Nephron progenitor cell (in vitro differentiated cells): ENCODE measurements at regions not wholly inside any gene's neighbourhood (a gene's known extent, or its start where the extent isn't known, plus 50 kb on each side); places are given as distances from the start of the nearest gene placed in this dataset.

Source experiments
- DNase-seq: peaks from one replicate; pipeline ENCODE4 v3.0.0; 2021
- H3K27ac Mint-ChIP-seq: 2 replicates; pipeline ENCODE4 v1.8.0; 2021; ENCODE audit warnings: mild to moderate bottlenecking, moderate library complexity, mixed read lengths
- H3K27me3 Mint-ChIP-seq: 2 replicates; pipeline ENCODE4 v1.8.0; 2021; ENCODE audit warnings: mild to moderate bottlenecking, low read depth, mixed read lengths; ENCODE audit not compliant: poor library complexity
- H3K36me3 Mint-ChIP-seq: 2 replicates; pipeline ENCODE4 v1.8.0; 2021; ENCODE audit warnings: low read depth, mixed read lengths
- H3K4me1 Mint-ChIP-seq: 2 replicates; pipeline ENCODE4 v1.8.0; 2021; ENCODE audit warnings: mixed read lengths
- H3K4me3 Mint-ChIP-seq: 2 replicates; pipeline ENCODE4 v1.8.0; 2021; ENCODE audit warnings: mild to moderate bottlenecking, moderate library complexity, mixed read lengths
- H3K9me3 Mint-ChIP-seq: 2 replicates; pipeline ENCODE4 v1.8.0; 2021; ENCODE audit warnings: mild to moderate bottlenecking, moderate library complexity, mixed read lengths
- CTCF ChIP-seq: fragments of 200-600 bp; sonication (generic); IDR thresholded peaks from 2 replicates; pipeline ENCODE4 v1.5.0; 2021; ENCODE audit warnings: antibody characterized with exemption

- no peak for DNase-seq
- Mint-ChIP-seq H3K27ac (no peak overlapping the region), H3K4me3 (no peak overlapping the region), H3K27me3 (peaks cover 5% of the 10 kb centered on the region), H3K9me3 (peaks cover 17% of the 10 kb centered on the region), H3K4me1 (no peaks in the 10 kb centered on the region), H3K36me3 (no peaks in the 10 kb centered on the region)
- no peak for TF ChIP-seq CTCF
Observed at GRCh38 chr13:103394618-103395017, 328.4 kb upstream of the SLC10A2 start.

GRCh38 chr13:103391936-103392335, 325.7 kb upstream of the SLC10A2 start:
- Mint-ChIP-seq H3K9me3 (no peaks in the 10 kb centered on the region), H3K36me3 (no peaks in the 10 kb centered on the region), H3K27me3 (peaks cover 5% of the 10 kb centered on the region), H3K27ac (no peak overlapping the region), H3K4me3 (no peak overlapping the region), H3K4me1 (no peaks in the 10 kb centered on the region)
- no peak for TF ChIP-seq CTCF
- DNase-seq = no peak

- no peak overlapping the region for H3K27ac Mint-ChIP-seq
- no peak for TF ChIP-seq CTCF
- H3K4me3 Mint-ChIP-seq = no peak overlapping the region
- no peak for DNase-seq
- no peaks in the 10 kb centered on the region for H3K4me1 Mint-ChIP-seq
- no peaks in the 10 kb centered on the region for H3K36me3 Mint-ChIP-seq
- no peaks in the 10 kb centered on the region for H3K9me3 Mint-ChIP-seq
- H3K27me3 Mint-ChIP-seq = peaks cover 5% of the 10 kb centered on the region
Observed at GRCh38 chr13:103388839-103389238, 322.6 kb upstream of the SLC10A2 start.

- DNase-seq = no peak
- TF ChIP-seq CTCF = no peak
- Mint-ChIP-seq H3K4me3 (no peak overlapping the region), H3K4me1 (no peaks in the 10 kb centered on the region), H3K9me3 (peaks cover 19% of the 10 kb centered on the region), H3K27me3 (no peaks in the 10 kb centered on the region), H3K27ac (peak overlapping the region; percentile 53), H3K36me3 (peaks cover 6% of the 10 kb centered on the region)
Observed at GRCh38 chr13:103386341-103386740, 320.1 kb upstream of the SLC10A2 start.

- Mint-ChIP-seq H3K27me3 (peaks cover 7% of the 10 kb centered on the region), H3K9me3 (peaks cover 9% of the 10 kb centered on the region), H3K36me3 (no peaks in the 10 kb centered on the region), H3K4me1 (no peaks in the 10 kb centered on the region), H3K27ac (no peak overlapping the region), H3K4me3 (no peak overlapping the region)
- no peak for TF ChIP-seq CTCF
- no peak for DNase-seq
Observed at GRCh38 chr13:103373916-103374315, 307.7 kb upstream of the SLC10A2 start.

- Mint-ChIP-seq H3K4me3 (no peak overlapping the region), H3K36me3 (no peaks in the 10 kb centered on the region), H3K4me1 (peaks cover 1% of the 10 kb centered on the region), H3K9me3 (peaks cover 5% of the 10 kb centered on the region), H3K27ac (no peak overlapping the region), H3K27me3 (peaks cover 7% of the 10 kb centered on the region)
- DNase-seq = no peak
- no peak for TF ChIP-seq CTCF
Observed at GRCh38 chr13:103371271-103371670, 305.1 kb upstream of the SLC10A2 start.
